Loucy (cell line): ENCODE measurements at regions not wholly inside any gene's neighbourhood (a gene's known extent, or its start where the extent isn't known, plus 50 kb on each side); places are given as distances from the start of the nearest gene placed in this dataset.

ENCODE experiments used
- CTCF ChIP-seq: fragments of 200-600 bp; sonication (generic); conservative IDR thresholded peaks from 2 replicates; pipeline ENCODE4 v1.5.1; 2014; ENCODE audit warnings: mild to moderate bottlenecking, antibody characterized with exemption, low read length
- EZH2phosphoT487 ChIP-seq: fragments of 200-600 bp; IDR thresholded peaks from 2 replicates; pipeline ENCODE4 v1.6.1; 2018; ENCODE audit warnings: antibody characterized with exemption, mild to moderate bottlenecking, moderate library complexity, borderline replicate concordance

GRCh38 chr2:136638193-136638592 is 127.2 kb upstream of the THSD7B start:
- TF ChIP-seq CTCF (no peak), EZH2phosphoT487 (no peak)
